Astrocyte of the cerebellum (primary cell): ENCODE measurements at regions not wholly inside any gene's neighbourhood (a gene's known extent, or its start where the extent isn't known, plus 50 kb on each side); places are given as distances from the start of the nearest gene placed in this dataset.

Experiments
- DNase-seq: peaks from one replicate; pipeline ENCODE4 v3.0.0-alpha.2; 2011; ENCODE audit warnings: low read depth
- H3K4me3 ChIP-seq: 2 replicates; pipeline ENCODE4 v1.5.1; 2011; ENCODE audit warnings: mild to moderate bottlenecking, low read depth, low read length, moderate library complexity
- in situ Hi-C: cut with HindIII; loops from 2 replicates; pipeline ENCODE4 v1.10.0; 2017; ENCODE audit warnings: low sequenced_read_pairs
- TF ChIP-seq, protein P1 (sequence below): IDR thresholded peaks from 2 replicates; pipeline ENCODE4 v1.5.1; 2012; ENCODE audit warnings: low read length, low read depth, moderate library complexity, mild to moderate bottlenecking; ENCODE audit errors: missing control alignments

DNA sequence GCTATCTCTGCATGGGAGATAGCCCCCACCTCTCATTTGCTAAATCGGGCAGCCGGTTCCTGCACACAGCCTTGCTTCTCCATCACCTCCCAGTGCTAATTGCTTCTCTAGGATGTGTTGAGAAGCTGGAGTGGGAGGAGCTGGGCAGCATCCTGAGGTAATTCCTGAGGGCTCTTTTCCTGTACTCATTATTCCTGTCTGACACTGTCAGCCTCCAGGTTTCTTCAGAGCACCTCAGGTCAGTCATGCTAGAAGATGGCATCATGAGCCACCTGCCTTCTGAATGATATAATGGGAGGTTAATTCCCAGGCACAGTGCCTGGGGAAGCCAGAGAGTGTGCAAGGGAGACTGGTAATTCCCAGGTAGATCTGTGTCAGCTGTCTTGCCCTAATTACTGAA, 133.0 kb downstream of the RAB38 start:
- TF ChIP-seq, protein P1, sequence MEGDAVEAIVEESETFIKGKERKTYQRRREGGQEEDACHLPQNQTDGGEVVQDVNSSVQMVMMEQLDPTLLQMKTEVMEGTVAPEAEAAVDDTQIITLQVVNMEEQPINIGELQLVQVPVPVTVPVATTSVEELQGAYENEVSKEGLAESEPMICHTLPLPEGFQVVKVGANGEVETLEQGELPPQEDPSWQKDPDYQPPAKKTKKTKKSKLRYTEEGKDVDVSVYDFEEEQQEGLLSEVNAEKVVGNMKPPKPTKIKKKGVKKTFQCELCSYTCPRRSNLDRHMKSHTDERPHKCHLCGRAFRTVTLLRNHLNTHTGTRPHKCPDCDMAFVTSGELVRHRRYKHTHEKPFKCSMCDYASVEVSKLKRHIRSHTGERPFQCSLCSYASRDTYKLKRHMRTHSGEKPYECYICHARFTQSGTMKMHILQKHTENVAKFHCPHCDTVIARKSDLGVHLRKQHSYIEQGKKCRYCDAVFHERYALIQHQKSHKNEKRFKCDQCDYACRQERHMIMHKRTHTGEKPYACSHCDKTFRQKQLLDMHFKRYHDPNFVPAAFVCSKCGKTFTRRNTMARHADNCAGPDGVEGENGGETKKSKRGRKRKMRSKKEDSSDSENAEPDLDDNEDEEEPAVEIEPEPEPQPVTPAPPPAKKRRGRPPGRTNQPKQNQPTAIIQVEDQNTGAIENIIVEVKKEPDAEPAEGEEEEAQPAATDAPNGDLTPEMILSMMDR, result no peak
- DNase-seq, result no peak
- no peak overlapping the region for H3K4me3 ChIP-seq
- in situ Hi-C loops, result no loop called here

GRCh38 chr11:88041679-88042078, 133.6 kb downstream of the RAB38 start:
- TF ChIP-seq, protein P1, result no peak
- DNase-seq, result no peak
- in situ Hi-C loops, result no loop called here
- H3K4me3 ChIP-seq, result no peak overlapping the region

- in situ Hi-C loops, result no loop called here
- TF ChIP-seq, protein P1, result no peak
- no peak for DNase-seq
- H3K4me3 ChIP-seq, result no peak overlapping the region
Observed at GRCh38 chr11:88040148-88040496, 135.1 kb downstream of the RAB38 start.

DNA sequence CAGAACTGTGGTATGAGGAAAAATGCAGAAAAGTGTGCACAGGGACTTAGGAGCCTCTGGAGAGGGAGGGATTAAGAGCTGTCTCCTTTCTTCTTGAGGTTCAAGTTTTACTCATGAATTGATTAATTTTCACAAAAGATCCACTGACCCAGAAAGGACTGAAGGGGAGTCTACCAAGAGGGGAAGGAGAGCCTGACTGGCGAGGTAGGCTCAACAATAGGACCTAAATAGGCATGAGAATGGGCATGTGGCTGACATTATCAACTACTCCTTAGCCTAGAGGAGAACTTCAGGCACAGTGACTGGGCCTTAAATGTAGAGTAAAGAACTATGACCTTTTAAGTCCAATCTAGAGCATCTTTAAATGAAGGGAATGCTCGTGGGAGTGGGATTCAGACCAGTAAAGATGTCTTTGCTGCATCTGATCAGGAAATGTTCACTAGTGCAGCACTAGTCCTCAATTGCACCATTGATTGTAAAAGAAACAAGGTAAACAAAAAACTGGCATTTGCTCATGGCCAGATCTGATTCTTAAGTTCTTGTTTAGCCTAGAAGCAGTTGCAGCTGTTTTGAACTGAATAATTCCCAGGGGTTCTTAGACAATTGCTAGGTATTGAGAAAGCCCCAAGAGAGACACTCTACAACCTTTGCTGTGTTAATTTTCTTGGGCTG, 135.6 kb downstream of the RAB38 start:
- DNase-seq, result no peak
- in situ Hi-C loops, result no loop called here
- TF ChIP-seq, protein P1, result no peak
- no peak overlapping the region for H3K4me3 ChIP-seq

GRCh38 chr11:88038063-88038462, 137.2 kb downstream of the RAB38 start:
- in situ Hi-C loops, result no loop called here
- no peak for DNase-seq
- H3K4me3 ChIP-seq, result no peak overlapping the region
- TF ChIP-seq, protein P1, result no peak

- in situ Hi-C loops, result no loop called here
- TF ChIP-seq, protein P1, result no peak
- no peak overlapping the region for H3K4me3 ChIP-seq
- DNase-seq, result no peak
Observed at GRCh38 chr11:88036701-88037100, 138.5 kb downstream of the RAB38 start.
